HFF-Myc (cell line): ENCODE measurements at regions not wholly inside any gene's neighbourhood (a gene's known extent, or its start where the extent isn't known, plus 50 kb on each side); places are given as distances from the start of the nearest gene placed in this dataset.
A peak's percentile ranks its signal among the peaks of the same experiment; 100 is the strongest.

Experiments used
- DNase-seq: peaks from one replicate; pipeline ENCODE4 v3.0.0-alpha.2; 2011; ENCODE audit warnings: low read depth; ENCODE audit errors: extremely low read depth
- H3K4me3 ChIP-seq: replicated peaks from 2 replicates; pipeline ENCODE4 v1.5.1; 2011; ENCODE audit warnings: low read depth, mild to moderate bottlenecking, control low read depth, low read length
- CTCF ChIP-seq: IDR thresholded peaks from 2 replicates; pipeline ENCODE4 v1.5.1; 2012; ENCODE audit warnings: mild to moderate bottlenecking, low read depth, low read length, control low read depth; ENCODE audit errors: missing control alignments

- H3K4me3 ChIP-seq, result no peak overlapping the region
- peak; percentile 44 for DNase-seq
- no peak for TF ChIP-seq CTCF
Measured at GRCh38 chr5:111583758-111584203, 71.4 kb upstream of the STARD4 start.

- no peak for TF ChIP-seq CTCF
- DNase-seq, result peak; percentile 40
- no peak overlapping the region for H3K4me3 ChIP-seq
Measured at GRCh38 chr5:111582993-111583601, 70.8 kb upstream of the STARD4 start.

- H3K4me3 ChIP-seq, result no peak overlapping the region
- TF ChIP-seq CTCF, result no peak
- DNase-seq, result no peak
Measured at GRCh38 chr5:111582451-111582850, 70.1 kb upstream of the STARD4 start.

GRCh38 chr5:111580956-111581355 is 68.6 kb upstream of the STARD4 start:
- no peak for DNase-seq
- TF ChIP-seq CTCF, result no peak
- no peak overlapping the region for H3K4me3 ChIP-seq

- no peak overlapping the region for H3K4me3 ChIP-seq
- no peak for TF ChIP-seq CTCF
- DNase-seq, result no peak
Measured at GRCh38 chr5:111574311-111574710, 62.0 kb upstream of the STARD4 start.

GRCh38 chr5:111572561-111572960 is 60.2 kb upstream of the STARD4 start:
- no peak for DNase-seq
- H3K4me3 ChIP-seq, result no peak overlapping the region
- no peak for TF ChIP-seq CTCF

- DNase-seq, result peak; percentile 96
- H3K4me3 ChIP-seq, result no peak overlapping the region
Measured at GRCh38 chr5:111563031-111563822, 50.9 kb upstream of the STARD4 start.

More at GRCh38 chr5:111563031-111563822, 50.9 kb upstream of the STARD4 start:
- no peak for TF ChIP-seq CTCF
